Coronary artery (tissue), 2 donors: ENCODE measurements at regions not wholly inside any gene's neighbourhood (a gene's known extent, or its start where the extent isn't known, plus 50 kb on each side); places are given as distances from the start of the nearest gene placed in this dataset.

Source experiments
- DNase-seq: peaks from one replicate; pipeline ENCODE4 v3.0.0-alpha.2; 2017; ENCODE audit warnings: low spot score
- H3K27ac ChIP-seq, 2 donors: fragments of 200-600 bp; sonication (generic); one replicate each; pipeline ENCODE4 v1.5.1; 2016 to 2019
- H3K4me3 ChIP-seq: fragments of 200-600 bp; sonication (generic); 2 replicates; pipeline ENCODE4 v1.5.1; 2016; ENCODE audit warnings: mild to moderate bottlenecking, moderate library complexity
- CTCF ChIP-seq: fragments of 200-600 bp; sonication (generic); IDR thresholded peaks from one replicate; pipeline ENCODE4 v1.5.1; 2019; ENCODE audit warnings: antibody characterized with exemption

- TF ChIP-seq CTCF, result no peak
- Histone ChIP-seq H3K4me3 (no peak overlapping the region), H3K27ac (no peak overlapping the region)
- DNase-seq, result no peak
Measured at GRCh38 chr3:193779933-193780332, 186.9 kb downstream of the OPA1 start.

GRCh38 chr3:193780397-193780796 lies 187.4 kb downstream of the OPA1 start:
- DNase-seq, result no peak
- no peak overlapping the region for H3K4me3 ChIP-seq
- H3K27ac ChIP-seq, result no peak overlapping the region
- TF ChIP-seq CTCF, result no peak

- H3K27ac ChIP-seq, result peak overlapping the region in 1 of 2 donors; percentile 26
- no peak overlapping the region for H3K4me3 ChIP-seq
- peak; percentile 68 for TF ChIP-seq CTCF
- no peak for DNase-seq
Measured at GRCh38 chr3:193780810-193781478, 187.9 kb downstream of the OPA1 start.

DNA sequence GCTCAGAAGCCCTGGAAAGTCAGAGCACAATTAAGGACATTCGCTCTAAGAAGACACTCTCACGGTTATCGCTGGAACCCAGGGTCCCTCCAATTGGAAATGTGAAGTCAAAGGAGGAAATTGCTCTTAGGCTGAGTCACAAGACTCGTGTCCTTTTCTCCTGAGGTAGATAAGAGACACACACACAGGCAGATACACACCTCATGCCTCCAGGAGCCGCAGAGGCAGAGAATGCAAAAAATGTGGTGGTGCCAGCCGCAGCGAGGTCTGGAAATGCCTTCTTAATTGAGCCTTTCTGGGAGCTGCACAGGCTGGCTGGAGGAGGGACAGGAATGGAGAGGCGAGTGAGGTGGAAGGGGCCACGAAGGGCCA lies 189.3 kb downstream of the OPA1 start:
- DNase-seq, result no peak
- Histone ChIP-seq H3K4me3 (no peak overlapping the region), H3K27ac (no peak overlapping the region)
- TF ChIP-seq CTCF, result no peak

DNA sequence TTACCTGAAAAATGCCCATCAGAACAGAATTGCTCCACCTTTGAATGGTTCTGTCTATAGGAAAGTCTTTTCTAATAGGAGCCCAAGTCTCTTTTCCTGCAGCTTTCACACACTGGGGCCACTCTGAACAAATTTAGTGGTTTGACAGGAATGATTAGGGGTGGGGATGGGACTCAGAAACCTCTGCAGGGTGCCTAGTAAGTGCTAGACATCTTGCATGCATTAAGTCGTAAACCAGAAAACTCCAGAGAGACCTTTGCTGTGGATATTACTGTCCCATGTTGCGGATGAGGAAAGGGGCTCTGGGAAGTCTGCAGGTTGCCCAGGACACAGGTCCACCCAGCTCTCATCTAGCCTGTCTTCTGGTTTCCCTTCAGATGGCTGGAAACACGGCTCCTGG lies 189.7 kb downstream of the OPA1 start:
- H3K27ac ChIP-seq, result no peak overlapping the region
- H3K4me3 ChIP-seq, result no peak overlapping the region
- TF ChIP-seq CTCF, result no peak
- no peak for DNase-seq

DNA sequence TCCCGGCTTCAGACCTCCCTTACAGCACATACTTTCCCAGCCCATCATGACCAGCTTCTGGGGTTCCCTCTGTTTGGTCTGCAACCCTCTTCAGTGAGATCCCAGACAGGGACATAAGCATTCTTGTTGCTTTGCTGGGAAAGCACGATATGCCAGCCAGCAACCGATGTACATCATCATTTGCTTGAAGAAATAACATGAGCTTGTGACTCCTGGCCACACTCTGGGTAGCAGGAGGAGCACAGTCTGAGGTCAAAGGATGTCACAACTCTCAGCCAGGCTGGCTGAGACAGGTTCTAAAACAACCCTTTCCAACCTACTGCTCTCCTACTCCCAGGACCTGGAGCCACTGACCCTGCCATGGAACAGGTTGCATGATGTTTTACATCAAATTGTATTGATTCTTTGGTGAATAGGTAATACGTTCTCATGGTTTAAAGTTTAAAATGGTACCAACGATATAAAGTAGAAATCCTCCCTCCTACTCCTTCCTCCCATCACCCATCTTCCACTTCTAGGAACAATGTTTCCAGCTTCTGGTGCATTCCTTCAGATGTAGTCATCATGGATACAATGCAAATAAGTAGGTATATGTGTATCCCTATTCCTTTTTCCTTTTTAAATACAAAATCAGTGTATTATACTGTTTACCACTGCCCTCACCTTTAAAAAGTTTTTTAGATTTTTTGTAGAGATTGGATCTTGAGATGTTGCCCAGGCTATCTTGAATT lies 190.3 kb downstream of the OPA1 start:
- TF ChIP-seq CTCF, result no peak
- H3K4me3 ChIP-seq, result no peak overlapping the region
- no peak overlapping the region for H3K27ac ChIP-seq
- DNase-seq, result no peak

DNA sequence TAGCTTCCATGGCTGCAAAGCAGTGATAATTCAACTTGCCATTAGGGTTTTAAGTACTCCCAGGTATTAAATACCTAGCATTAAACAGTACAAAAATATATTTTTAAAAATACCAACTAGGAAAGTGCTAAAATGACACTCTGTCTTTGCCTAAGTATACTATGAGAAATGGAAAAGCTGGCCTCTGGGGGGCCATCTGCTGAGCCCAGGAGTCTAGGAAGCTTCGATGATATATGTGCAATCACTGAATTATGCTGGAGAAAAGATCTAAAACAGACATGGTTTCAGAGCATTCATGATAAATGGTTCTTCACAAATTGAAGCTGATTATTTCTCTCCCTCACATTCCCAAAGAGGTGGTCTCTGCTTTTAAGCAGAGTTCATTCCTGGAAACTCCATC lies 191.8 kb downstream of the OPA1 start:
- DNase-seq, result no peak
- no peak overlapping the region for H3K4me3 ChIP-seq
- no peak for TF ChIP-seq CTCF
- H3K27ac ChIP-seq, result no peak overlapping the region
